ENCODE measurements at regions not wholly inside any gene's neighbourhood (a gene's known extent, or its start where the extent isn't known, plus 50 kb on each side); places are given as distances from the start of the nearest gene placed in this dataset.
"Not testable (repeated sequence)": the region's sequence is repeated elsewhere in the genome, so short reads cannot be mapped to it uniquely, and the experiment has no call there.

GRCh38 chr7:93690021-93690420, 115.5 kb upstream of the CALCR start:
- intact Hi-C loops (cut with DNase I; ENCODE audit: low total_unique reads), result no loop called here
- WGBS, 5 donors, result 60 to 87% (median 73%) methylated on average over 2 of the region's 2 CpGs
- Histone ChIP-seq H3K27ac (no peak overlapping the region), H3K36me3 (no peaks in the 10 kb centered on the region), H3K4me3 (no peak overlapping the region), H3K4me1 (no peaks in the 10 kb centered on the region), H3K9me3 (no peaks in the 10 kb centered on the region), H3K27me3 (replicated peaks in 1 of 7) (no peaks in the 10 kb centered on the region)
- no peak for TF ChIP-seq POLR2AphosphoS5 (IDR thresholded peaks at IDR 0.05)
- TF ChIP-seq CTCF (IDR thresholded peaks at IDR 0.05 in 8 of 11, conservative IDR thresholded peaks at IDR 0.05 in 3 of 11), result no peak
- no peak for TF ChIP-seq POLR2A (IDR thresholded peaks at IDR 0.05)
- no peak for DNase-seq

- TF ChIP-seq POLR2AphosphoS5 (IDR thresholded peaks at IDR 0.05), result no peak
- TF ChIP-seq CTCF (IDR thresholded peaks at IDR 0.05 in 8 of 11, conservative IDR thresholded peaks at IDR 0.05 in 3 of 11), result no peak
- TF ChIP-seq POLR2A (IDR thresholded peaks at IDR 0.05), result no peak
- no peak overlapping the region for H3K27ac ChIP-seq
- no peaks in the 10 kb centered on the region for H3K4me1 ChIP-seq
- H3K36me3 ChIP-seq, result no peaks in the 10 kb centered on the region
- DNase-seq, result no peak
- intact Hi-C loops (cut with DNase I; ENCODE audit: low total_unique reads), result no loop called here
- no peaks in the 10 kb centered on the region for H3K27me3 ChIP-seq (replicated peaks in 1 of 7)
- no peaks in the 10 kb centered on the region for H3K9me3 ChIP-seq
- H3K4me3 ChIP-seq, result no peak overlapping the region
Measured at GRCh38 chr7:93678185-93678584, 103.7 kb upstream of the CALCR start.

- DNase-seq, result peak; percentile 56
- no peak overlapping the region for H3K4me3 ChIP-seq
- no peak for TF ChIP-seq POLR2A (IDR thresholded peaks at IDR 0.05)
- TF ChIP-seq CTCF (IDR thresholded peaks at IDR 0.05 in 8 of 11, conservative IDR thresholded peaks at IDR 0.05 in 3 of 11), result no peak
- no peak for TF ChIP-seq POLR2AphosphoS5 (IDR thresholded peaks at IDR 0.05)
Measured at GRCh38 chr7:93663561-93664299, 89.2 kb upstream of the CALCR start.

GRCh38 chr7:93658163-93658562, 83.6 kb upstream of the CALCR start:
- intact Hi-C loops (cut with DNase I; ENCODE audit: low total_unique reads); H3K4me1 ChIP-seq; DNase-seq; H3K27me3 ChIP-seq (replicated peaks in 1 of 7); H3K36me3 ChIP-seq; H3K4me3 ChIP-seq; H3K27ac ChIP-seq; H3K9me3 ChIP-seq: not testable (repeated sequence)
- WGBS, 5 donors, result 87 to 99% (median 92%) methylated on average over 3 of the region's 3 CpGs

More at GRCh38 chr7:93663561-93664299, 89.2 kb upstream of the CALCR start:
- intact Hi-C loops (cut with DNase I; ENCODE audit: low total_unique reads), result no loop called here
- Histone ChIP-seq H3K9me3 (no peaks in the 10 kb centered on the region), H3K4me1 (no peaks in the 10 kb centered on the region), H3K27me3 (replicated peaks in 1 of 7) (no peaks in the 10 kb centered on the region), H3K27ac (no peak overlapping the region), H3K36me3 (no peaks in the 10 kb centered on the region)
- WGBS, 5 donors, result 80 to 96% (median 90%) methylated on average over 10 to 11 of the region's 11 CpGs

All from spleen (tissue), 11 donors.